ENCODE measurements at regions not wholly inside any gene's neighbourhood (a gene's known extent, or its start where the extent isn't known, plus 50 kb on each side); places are given as distances from the start of the nearest gene placed in this dataset.
"Not testable (repeated sequence)": the region's sequence is repeated elsewhere in the genome, so short reads cannot be mapped to it uniquely, and the experiment has no call there.

- DNase-seq (ENCODE audit: low read depth), result no peak
Observed at GRCh38 chr4:124427095-124427767, 285.3 kb downstream of the ANKRD50 start.

- DNase-seq (ENCODE audit: low read depth), result no peak
Observed at GRCh38 chr4:124428648-124429047, 283.9 kb downstream of the ANKRD50 start.

GRCh38 chr4:124429746-124430250 lies 282.7 kb downstream of the ANKRD50 start:
- no peak for DNase-seq (ENCODE audit: low read depth)

GRCh38 chr4:124431653-124432192 lies 280.8 kb downstream of the ANKRD50 start:
- peak; percentile 30 for DNase-seq (ENCODE audit: low read depth)

- peak; percentile 51 for DNase-seq (ENCODE audit: low read depth)
Observed at GRCh38 chr4:124432500-124432899, 280.0 kb downstream of the ANKRD50 start.

DNA sequence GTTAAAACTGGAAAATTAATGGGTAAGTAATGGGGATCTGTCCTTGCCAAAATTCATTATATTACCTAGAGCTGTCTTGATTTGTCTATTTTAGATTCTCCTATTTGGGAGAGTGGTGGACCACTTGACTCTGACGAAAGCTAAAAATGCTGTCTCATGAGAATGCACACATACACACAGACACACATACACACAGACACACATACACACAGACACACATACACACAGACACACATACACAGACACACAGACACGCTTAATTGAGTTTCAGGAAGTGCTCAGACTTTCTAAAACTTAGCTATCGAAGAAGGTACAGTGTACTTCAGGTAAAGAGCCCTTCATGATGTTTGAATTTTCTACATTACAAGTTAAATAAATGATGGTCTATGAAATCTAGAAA lies 279.5 kb downstream of the ANKRD50 start:
- no peak for DNase-seq (ENCODE audit: low read depth)

GRCh38 chr4:124433500-124433899 lies 279.0 kb downstream of the ANKRD50 start:
- no peak for DNase-seq (ENCODE audit: low read depth)

- DNase-seq (ENCODE audit: low read depth), result no peak
Observed at GRCh38 chr4:124435274-124435950, 277.1 kb downstream of the ANKRD50 start.

GRCh38 chr4:124437853-124438495 lies 274.6 kb downstream of the ANKRD50 start:
- no peak for DNase-seq (ENCODE audit: low read depth)

DNA sequence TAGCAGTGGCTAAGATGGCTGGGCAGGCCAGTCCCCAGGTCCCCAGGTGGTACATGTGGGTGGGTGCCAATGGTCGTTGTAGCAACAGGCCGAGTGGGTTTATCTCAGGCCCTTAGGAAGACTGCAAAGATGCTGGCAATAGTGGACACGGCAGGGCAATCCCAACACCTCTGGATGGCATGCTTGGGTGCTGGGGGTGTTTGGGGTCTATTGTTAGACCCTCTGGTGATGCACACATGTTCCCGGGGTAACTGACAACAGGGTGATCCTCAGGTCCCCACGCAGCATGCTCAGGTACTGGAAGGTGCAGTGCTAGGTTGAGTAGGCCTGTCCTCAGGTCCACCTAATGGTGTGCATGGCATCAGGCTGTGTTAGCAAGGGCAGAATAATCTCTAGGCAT lies 267.5 kb downstream of the ANKRD50 start:
- no peak for DNase-seq (ENCODE audit: low read depth)

DNA sequence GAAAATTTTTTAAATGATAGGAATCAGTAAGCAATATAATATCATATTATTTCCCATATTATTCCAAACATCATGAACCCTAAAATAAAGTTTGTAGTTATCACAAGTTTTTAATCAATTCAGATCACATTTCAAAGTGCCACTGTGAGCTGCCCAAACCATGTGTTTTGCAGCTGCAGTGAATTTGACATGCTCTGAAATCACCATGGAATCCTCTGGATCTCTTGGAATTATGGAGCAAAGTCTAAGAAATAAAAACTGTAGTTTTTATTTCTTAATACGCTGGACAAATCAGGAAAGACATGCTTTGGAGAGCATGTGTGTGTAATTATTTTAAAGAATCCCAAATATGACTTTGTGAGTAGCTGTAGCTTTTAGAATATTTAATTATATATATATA lies 262.7 kb downstream of the ANKRD50 start:
- DNase-seq (ENCODE audit: low read depth), result no peak

DNA sequence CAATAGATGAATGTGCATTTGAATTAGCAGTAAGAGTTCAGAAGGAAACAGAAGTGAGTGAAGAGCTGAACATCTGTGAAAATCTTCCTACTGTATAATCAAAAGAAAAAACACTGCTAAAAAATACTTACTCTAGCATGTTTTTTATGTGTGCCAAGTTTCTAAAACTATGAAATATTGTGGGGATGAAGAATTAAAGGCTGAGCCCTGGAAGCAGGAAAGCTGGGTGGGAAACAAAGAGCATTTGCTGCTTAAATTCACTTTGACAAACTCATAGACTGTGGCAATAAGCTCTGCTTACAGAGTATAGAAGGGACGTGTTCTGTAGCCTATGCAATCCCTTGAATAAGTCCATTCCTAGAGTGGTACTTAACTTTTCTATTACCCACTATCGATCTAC lies 261.7 kb downstream of the ANKRD50 start:
- DNase-seq (ENCODE audit: low read depth), result no peak

DNA sequence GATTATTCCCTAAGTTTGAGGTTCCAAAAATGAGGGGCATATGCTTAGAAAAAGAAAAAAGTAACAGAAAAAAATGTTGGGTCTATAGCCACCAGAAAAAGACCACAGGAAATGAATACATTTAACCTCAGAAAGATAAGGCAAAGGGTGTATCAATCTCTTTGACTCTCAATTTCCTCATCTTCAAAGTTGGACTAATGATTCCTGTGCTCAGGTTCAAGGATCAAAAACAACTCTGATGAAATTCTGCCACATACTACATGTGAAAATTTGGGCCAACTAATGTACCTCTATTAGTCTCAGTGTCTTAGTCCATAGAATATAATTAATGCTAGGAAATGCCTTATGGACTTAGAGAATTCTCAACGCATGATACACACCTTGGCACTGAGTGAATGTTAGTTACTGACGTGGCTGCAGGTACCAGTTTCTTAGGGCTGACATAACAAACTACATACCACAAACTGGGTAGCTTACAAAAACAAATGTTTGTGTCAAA lies 257.7 kb downstream of the ANKRD50 start:
- DNase-seq (ENCODE audit: low read depth), result no peak

GRCh38 chr4:124455671-124456070 lies 256.9 kb downstream of the ANKRD50 start:
- DNase-seq (ENCODE audit: low read depth), result no peak

GRCh38 chr4:124459196-124459940 lies 253.2 kb downstream of the ANKRD50 start:
- no peak for DNase-seq (ENCODE audit: low read depth)

DNA sequence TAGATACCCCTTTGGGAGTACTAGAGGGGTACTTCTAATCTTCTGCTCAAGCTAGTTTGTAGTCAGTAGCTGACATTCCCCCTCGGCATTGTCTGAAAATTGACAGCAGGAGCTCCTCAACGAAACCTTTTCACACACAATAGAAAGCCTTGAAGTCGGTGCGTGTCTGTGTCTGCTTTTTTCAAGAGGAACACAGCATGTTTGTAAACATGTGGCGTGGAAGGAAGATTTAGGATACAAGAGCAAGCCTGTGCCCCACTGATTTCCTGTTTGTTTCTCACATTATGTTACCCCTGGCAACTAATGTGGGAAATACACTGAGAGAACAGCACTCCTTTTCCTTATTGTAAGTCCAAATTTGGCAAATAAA lies 252.6 kb downstream of the ANKRD50 start:
- no peak for DNase-seq (ENCODE audit: low read depth)

DNA sequence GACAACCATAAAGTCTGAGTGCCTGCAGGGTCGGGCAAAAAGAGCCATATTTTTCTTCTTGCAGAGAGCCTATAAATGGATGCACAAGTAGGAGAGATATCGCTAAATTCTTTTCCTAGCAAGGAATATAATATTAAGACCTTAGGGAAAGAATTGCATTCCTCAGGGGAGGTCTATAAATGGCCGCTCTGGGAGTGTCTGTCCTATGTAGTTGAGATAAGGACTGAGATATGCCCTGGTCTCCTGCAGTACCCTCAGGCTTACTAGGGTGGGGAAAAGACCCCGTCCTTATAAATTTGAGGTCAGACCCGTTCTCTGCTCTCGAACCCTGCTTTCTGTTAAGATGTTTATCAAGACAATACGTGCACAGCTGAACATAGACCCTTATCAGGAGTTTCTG lies 250.9 kb downstream of the ANKRD50 start:
- not testable (repeated sequence) for DNase-seq (ENCODE audit: low read depth)

- DNase-seq (ENCODE audit: low read depth), result no peak
Observed at GRCh38 chr4:124462954-124463828, 249.3 kb downstream of the ANKRD50 start.

GRCh38 chr4:124464836-124465235 lies 247.7 kb downstream of the ANKRD50 start:
- no peak for DNase-seq (ENCODE audit: low read depth)

DNA sequence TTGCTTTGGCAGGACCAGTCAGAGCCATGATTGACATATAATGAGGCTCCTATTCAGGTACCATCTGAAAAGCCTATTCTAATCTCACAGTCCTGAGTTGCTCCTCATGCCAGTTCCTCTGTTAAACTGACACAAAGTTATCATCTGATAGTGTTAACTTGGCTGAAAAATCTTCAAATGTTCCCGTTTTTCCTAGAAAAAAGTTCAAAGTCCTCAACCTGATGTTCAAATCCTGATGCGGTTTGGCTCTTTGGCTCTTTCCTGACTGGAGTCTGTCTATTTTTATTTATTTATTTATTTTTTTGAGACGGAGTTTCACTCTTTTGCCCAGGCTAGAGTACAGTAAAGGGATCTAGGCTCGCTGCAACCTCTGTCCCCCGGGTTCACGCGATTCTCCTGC lies 244.2 kb downstream of the ANKRD50 start:
- DNase-seq (ENCODE audit: low read depth), result no peak

- DNase-seq (ENCODE audit: low read depth), result no peak
Observed at GRCh38 chr4:124469981-124470380, 242.6 kb downstream of the ANKRD50 start.
